Neuron (in vitro differentiated cells): ENCODE measurements at regions not wholly inside any gene's neighbourhood (a gene's known extent, or its start where the extent isn't known, plus 50 kb on each side); places are given as distances from the start of the nearest gene placed in this dataset.

ENCODE experiments used
- H2AFZ ChIP-seq: one replicate; pipeline ENCODE4 v1.6.1; 2013; ENCODE audit warnings: low read depth, mild to moderate bottlenecking, inconsistent platforms, low read length, moderate library complexity
- H3K27me3 ChIP-seq: one replicate; pipeline ENCODE4 v1.6.1; 2013; ENCODE audit warnings: low read length; ENCODE audit not compliant: insufficient read depth
- H3K36me3 ChIP-seq: one replicate; pipeline ENCODE4 v1.6.1; 2013; ENCODE audit warnings: low read length; ENCODE audit not compliant: insufficient read depth
- H3K4me1 ChIP-seq: one replicate; pipeline ENCODE4 v1.6.1; 2013; ENCODE audit warnings: low read length; ENCODE audit not compliant: insufficient read depth
- H3K4me3 ChIP-seq: 2 replicates; pipeline ENCODE4 v1.5.1; 2013; ENCODE audit warnings: mild to moderate bottlenecking, low read length, moderate library complexity
- H3K9me3 ChIP-seq: one replicate; pipeline ENCODE4 v1.6.1; 2013; ENCODE audit warnings: low read length

DNA sequence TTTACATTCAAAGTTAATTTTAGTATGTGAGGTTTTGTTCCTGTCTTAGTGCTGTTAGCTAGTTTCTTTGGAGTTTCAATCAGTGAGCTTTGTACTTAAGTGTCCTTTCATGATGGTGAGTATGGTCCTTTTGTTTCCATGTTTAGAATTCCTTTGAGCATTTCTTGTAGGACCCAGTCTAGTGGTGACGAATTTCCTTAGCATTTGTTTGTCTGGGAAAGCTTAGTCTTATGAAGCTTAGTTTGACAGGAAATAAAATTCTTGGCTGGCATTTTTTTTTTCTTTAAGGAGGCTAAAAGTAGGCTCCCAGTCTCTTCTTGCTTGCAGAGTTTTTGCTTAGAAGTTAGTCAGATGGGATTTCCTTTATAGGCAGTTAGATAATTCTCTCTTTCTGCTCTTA lies 209.2 kb upstream of the SEMA3C start:
- Histone ChIP-seq H3K36me3 (no peaks in the 10 kb centered on the region), H2AFZ (no peak overlapping the region)

DNA sequence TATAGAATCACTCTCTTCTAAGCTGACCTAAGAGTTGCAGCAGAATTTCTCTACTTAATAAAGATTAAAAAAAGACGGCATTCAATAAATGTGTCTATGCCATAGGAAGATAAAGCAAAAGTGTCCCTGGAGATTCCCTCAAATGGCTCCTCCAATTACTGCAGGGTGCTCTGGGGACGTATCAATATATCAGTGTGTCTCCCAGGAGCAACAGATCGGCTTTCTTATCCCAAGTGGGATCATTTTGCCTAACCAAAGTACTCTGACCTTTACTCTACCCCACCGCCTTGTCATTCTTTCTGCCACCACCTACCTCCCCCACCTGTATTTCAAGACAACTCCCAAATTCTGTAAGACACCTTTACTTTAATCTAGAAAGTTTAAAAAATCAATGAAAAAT lies 202.0 kb upstream of the SEMA3C start:
- Histone ChIP-seq H3K36me3 (no peaks in the 10 kb centered on the region), H3K4me3 (no peak overlapping the region), H3K9me3 (no peaks in the 10 kb centered on the region), H3K4me1 (peaks cover 3% of the 10 kb centered on the region), H3K27me3 (no peaks in the 10 kb centered on the region), H2AFZ (no peak overlapping the region)

More for the DNA sequence above, 209.2 kb upstream of the SEMA3C start:
- H3K4me1 ChIP-seq, result no peaks in the 10 kb centered on the region
- peaks cover 2% of the 10 kb centered on the region for H3K9me3 ChIP-seq
- H3K27me3 ChIP-seq, result no peaks in the 10 kb centered on the region
- H3K4me3 ChIP-seq, result no peak overlapping the region

DNA sequence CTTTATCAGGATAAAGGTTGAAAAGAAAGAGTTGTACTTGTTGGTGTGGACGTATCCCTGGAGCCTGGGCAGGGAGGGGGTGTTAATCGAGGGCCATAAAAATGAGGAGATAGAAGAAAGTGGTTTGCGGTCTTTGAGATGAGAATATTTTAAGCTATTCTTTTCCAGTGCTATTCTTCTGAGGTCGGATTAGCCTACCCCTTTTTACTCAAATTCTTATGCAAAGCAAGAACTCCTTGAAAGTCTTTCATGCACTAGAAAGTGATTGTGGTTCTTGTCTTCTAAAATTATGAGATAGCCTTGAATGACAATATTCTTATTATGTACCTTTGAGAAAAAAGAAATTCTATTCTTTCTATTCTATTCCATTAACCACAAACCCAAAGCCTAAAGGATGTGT lies 201.3 kb upstream of the SEMA3C start:
- Histone ChIP-seq H3K9me3 (no peaks in the 10 kb centered on the region), H2AFZ (no peak overlapping the region), H3K4me3 (no peak overlapping the region), H3K27me3 (no peaks in the 10 kb centered on the region), H3K4me1 (peaks cover 3% of the 10 kb centered on the region), H3K36me3 (no peaks in the 10 kb centered on the region)

DNA sequence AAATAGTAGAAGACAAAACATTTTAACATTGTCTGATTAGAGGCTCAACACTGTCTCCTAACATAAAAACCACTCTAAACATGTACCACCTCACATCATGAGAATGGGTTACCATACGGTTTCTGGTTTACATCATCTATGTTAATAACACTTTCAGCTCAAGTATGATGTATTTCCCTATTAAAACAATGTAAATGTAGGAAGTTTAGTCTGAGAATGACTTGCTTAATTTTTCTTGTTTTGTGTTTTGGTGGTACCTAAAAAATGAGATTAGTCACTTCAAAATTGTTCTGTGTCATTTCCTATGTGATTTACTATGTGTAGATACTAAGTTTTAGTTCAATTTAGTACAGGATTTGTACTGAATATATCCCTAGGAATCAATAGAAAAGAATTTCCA lies 195.8 kb upstream of the SEMA3C start:
- no peaks in the 10 kb centered on the region for H3K27me3 ChIP-seq
- no peak overlapping the region for H3K4me3 ChIP-seq
- no peaks in the 10 kb centered on the region for H3K36me3 ChIP-seq
- peaks cover 18% of the 10 kb centered on the region for H3K4me1 ChIP-seq
- no peak overlapping the region for H2AFZ ChIP-seq
- no peaks in the 10 kb centered on the region for H3K9me3 ChIP-seq

DNA sequence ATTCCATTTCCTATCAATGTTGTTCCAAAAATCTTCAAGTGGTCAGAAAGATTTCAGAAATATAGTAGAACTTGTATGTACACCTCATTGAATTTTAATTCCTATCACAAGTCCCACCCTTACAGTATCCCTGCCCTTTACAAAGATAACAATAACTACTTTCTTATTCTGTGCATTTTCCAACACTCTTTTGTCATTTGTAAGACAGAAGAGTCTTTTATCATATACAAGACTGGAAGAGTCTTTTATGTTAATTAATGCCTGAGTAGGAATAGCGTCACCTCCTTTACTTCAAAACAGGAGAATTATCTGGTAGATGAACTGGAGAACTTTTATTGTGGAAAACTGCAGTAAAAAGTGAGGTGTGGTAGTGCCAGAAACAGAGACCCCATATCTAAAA lies 193.9 kb upstream of the SEMA3C start:
- Histone ChIP-seq H3K27me3 (no peaks in the 10 kb centered on the region), H3K9me3 (no peaks in the 10 kb centered on the region), H3K36me3 (no peaks in the 10 kb centered on the region), H3K4me1 (peaks cover 18% of the 10 kb centered on the region), H3K4me3 (no peak overlapping the region), H2AFZ (no peak overlapping the region)

DNA sequence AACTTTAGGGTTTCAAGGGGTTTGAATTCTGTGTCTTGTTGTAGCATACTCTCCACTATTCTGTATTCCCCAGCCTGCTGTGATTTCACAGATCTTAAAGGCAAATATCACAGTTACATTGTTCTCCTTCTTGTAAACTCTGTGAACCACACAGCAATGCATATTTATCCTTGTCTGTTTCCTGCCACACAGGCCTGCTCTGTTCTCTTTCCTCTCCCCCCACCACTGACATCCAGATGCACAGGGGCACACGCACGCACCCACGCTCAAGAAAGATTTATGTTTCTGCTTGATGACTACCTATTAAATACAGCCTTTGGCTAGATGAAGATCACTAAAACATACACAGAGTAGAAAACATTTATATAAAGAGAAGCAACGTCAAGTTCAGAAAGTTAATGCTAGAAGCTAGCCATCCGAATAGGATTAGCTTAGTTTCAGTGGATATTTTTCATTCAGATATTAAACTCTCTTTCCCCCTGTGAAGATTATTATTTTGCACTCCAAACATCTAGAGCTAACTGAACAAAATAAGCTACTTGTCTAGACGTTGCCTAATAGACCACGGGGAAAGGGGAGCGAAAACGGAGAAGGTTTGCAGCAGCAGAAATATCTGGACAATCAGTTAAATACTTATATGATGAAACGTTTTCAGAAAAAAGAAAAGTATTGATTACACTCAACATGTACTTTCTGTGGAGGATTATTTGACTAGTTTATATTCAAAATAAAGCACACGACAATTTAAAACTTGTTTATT lies 193.1 kb upstream of the SEMA3C start:
- Histone ChIP-seq H3K9me3 (no peaks in the 10 kb centered on the region), H3K4me3 (no peak overlapping the region), H3K4me1 (peaks cover 18% of the 10 kb centered on the region), H3K27me3 (no peaks in the 10 kb centered on the region), H3K36me3 (no peaks in the 10 kb centered on the region), H2AFZ (no peak overlapping the region)

DNA sequence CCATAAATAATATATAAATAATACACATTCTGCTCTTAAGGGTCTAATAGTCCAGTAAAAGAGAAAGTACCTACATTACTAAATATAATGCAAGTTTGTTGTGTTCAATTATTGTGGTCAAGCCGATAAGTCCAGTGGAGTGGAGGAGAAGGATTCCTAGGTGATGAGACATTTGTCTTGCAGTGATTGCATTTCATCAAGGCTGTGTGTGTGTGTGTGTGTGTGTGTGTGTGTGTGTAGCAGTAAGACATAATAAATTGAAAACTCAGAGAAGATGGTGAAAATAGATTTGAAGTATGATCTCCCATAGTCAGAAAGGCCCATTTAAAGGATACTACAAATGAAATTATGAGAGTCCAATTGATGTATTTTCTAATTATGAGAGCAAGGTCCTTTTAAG lies 192.5 kb upstream of the SEMA3C start:
- no peak overlapping the region for H3K4me3 ChIP-seq
- peaks cover 18% of the 10 kb centered on the region for H3K4me1 ChIP-seq
- no peaks in the 10 kb centered on the region for H3K27me3 ChIP-seq
- no peak overlapping the region for H2AFZ ChIP-seq
- no peaks in the 10 kb centered on the region for H3K9me3 ChIP-seq
- H3K36me3 ChIP-seq, result no peaks in the 10 kb centered on the region

DNA sequence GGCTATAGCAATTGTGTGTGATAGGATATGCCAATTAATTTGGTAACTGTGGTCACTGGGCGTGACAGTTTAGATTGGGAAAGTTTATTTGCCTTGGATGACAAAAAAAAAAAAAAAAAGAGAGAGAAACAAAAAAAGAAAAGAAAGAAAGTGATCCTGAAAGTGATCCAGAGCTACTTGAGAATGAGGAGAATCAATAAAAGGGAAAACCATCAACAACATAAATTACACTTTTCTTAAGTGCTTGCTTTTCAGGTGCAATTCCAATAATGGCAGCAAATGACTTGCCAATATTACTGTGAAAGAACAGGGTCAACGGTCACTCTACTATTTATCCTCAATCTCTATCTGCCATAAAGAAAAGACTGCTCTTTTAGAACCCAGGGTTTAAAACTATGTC lies 191.8 kb upstream of the SEMA3C start:
- no peaks in the 10 kb centered on the region for H3K27me3 ChIP-seq
- H2AFZ ChIP-seq, result no peak overlapping the region
- peaks cover 18% of the 10 kb centered on the region for H3K4me1 ChIP-seq
- H3K9me3 ChIP-seq, result no peaks in the 10 kb centered on the region
- H3K4me3 ChIP-seq, result no peak overlapping the region
- H3K36me3 ChIP-seq, result no peaks in the 10 kb centered on the region

DNA sequence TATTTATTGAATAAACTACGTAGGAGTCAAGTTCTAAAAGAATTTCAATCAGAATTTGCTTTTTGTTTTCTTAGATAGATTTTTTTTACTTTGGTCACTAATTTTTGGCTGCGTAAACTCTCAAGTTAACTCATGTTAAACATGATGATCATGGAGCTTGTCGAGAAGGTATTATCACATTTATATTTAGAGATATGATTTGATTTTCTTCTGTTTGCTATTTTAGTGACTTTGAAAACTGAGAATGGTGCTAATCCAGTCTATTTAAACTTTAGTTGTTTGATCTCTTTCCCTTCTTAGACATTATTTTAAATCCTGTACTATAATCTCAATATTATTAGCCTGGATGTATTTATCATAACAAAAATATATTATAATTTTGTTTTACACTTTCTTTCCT lies 179.4 kb upstream of the SEMA3C start:
- Histone ChIP-seq H3K9me3 (no peaks in the 10 kb centered on the region), H3K27me3 (no peaks in the 10 kb centered on the region), H2AFZ (no peak overlapping the region), H3K4me1 (no peaks in the 10 kb centered on the region), H3K36me3 (no peaks in the 10 kb centered on the region), H3K4me3 (no peak overlapping the region)

DNA sequence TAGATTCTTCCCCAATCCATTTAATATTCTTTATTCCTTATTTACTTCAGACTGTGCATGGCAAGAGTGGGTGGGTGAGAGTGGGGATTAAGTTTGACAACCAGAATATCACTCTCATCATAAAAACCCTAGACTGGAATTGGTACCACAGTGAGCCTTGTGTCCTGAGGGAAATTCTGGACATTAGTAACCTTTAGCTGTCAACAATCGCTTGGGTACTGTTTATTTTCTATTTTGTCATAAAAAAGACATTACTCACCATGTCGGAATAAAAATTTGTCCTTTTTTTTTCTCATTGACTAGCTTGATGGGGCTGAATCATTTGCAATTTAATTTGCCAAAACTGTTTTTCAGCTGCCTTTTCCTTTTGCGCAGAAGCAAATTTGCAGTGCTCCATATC lies 176.1 kb upstream of the SEMA3C start:
- Histone ChIP-seq H3K4me3 (no peak overlapping the region), H3K36me3 (no peaks in the 10 kb centered on the region), H3K4me1 (no peaks in the 10 kb centered on the region), H3K27me3 (no peaks in the 10 kb centered on the region), H3K9me3 (no peaks in the 10 kb centered on the region), H2AFZ (no peak overlapping the region)

DNA sequence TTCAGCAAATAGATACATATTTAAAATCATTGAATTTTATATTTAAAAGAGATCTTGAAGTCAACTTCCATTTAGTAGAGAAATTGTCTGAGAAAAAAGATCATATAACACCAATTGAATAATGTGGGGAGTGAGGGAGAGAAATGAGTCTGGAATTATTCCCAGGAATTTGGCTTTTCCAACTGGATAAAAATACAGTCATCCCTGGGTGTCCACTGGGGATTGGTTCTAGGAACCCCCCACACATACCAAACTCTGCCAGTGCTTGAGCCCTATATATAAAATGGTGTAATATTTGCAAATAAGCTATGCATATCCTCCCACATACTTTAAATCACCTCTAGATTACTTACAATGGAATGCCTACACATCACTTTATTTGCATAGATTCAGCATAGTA lies 162.8 kb upstream of the SEMA3C start:
- H2AFZ ChIP-seq, result no peak overlapping the region
- H3K9me3 ChIP-seq, result peaks cover 4% of the 10 kb centered on the region
- H3K4me3 ChIP-seq, result no peak overlapping the region
- no peaks in the 10 kb centered on the region for H3K27me3 ChIP-seq
- H3K36me3 ChIP-seq, result no peaks in the 10 kb centered on the region
- H3K4me1 ChIP-seq, result no peaks in the 10 kb centered on the region

DNA sequence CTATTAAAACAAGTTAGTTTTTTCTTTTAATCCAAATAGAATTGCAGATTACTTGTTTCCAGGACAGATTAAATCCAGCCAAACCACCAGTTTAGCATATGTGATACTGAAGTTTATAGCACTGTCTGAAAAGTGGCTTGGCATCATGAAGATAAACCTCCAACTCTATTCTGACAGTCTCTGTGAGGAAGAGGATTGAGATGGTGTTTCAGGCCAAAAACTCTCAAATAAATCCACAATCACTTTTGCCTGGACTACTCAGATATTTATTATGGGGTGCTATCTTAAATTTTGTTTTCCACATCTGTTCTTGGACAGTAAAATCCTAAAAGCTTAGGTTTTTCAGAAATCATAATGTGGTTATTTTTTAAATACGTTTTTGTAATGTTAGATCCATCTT lies 161.7 kb upstream of the SEMA3C start:
- Histone ChIP-seq H3K9me3 (peaks cover 4% of the 10 kb centered on the region), H3K27me3 (no peaks in the 10 kb centered on the region), H3K36me3 (no peaks in the 10 kb centered on the region), H3K4me3 (no peak overlapping the region), H3K4me1 (no peaks in the 10 kb centered on the region), H2AFZ (no peak overlapping the region)

DNA sequence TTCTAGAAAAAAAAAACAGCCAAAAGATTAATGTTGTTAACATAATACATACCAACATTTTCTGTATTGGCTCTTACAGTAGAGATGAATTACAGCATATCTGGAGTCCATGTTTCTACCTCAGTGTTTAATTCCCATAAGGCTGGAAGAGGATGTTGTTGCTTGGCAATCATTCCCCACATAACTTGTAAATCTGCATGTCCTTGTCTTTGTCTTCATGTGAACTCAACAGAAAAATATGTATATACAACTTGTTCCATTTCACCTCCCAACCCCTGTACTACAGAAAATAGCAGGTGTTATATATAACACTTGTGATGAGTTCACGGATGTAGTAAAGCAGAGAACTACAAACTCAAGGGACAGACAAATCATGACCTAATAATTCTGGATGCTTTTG lies 160.9 kb upstream of the SEMA3C start:
- H3K27me3 ChIP-seq, result no peaks in the 10 kb centered on the region
- no peaks in the 10 kb centered on the region for H3K4me1 ChIP-seq
- no peaks in the 10 kb centered on the region for H3K36me3 ChIP-seq
- H2AFZ ChIP-seq, result no peak overlapping the region
- no peak overlapping the region for H3K4me3 ChIP-seq
- H3K9me3 ChIP-seq, result peaks cover 4% of the 10 kb centered on the region

DNA sequence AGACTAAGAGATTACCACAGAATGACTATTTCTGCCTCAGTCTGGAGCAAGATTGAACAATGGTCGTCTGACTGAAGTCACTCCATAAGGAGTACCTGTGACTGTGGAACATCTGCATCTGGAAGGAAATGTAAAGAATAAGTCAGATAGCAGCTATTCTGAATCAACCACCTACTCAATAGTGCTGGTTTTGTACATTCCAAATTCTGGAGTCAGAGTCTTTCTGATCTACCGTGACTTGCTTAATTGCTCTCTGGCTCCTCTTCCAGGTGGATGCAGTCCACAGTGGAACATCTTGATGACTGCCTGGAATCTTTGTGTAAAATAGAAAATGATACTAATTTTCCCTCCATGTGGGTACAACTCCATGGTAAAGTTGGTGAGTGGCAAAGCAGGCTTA lies 156.3 kb upstream of the SEMA3C start:
- Histone ChIP-seq H2AFZ (no peak overlapping the region), H3K4me3 (no peak overlapping the region), H3K9me3 (peaks cover 8% of the 10 kb centered on the region), H3K27me3 (no peaks in the 10 kb centered on the region), H3K4me1 (no peaks in the 10 kb centered on the region), H3K36me3 (no peaks in the 10 kb centered on the region)
